ENCODE measurements at regions not wholly inside any gene's neighbourhood (a gene's known extent, or its start where the extent isn't known, plus 50 kb on each side); places are given as distances from the start of the nearest gene placed in this dataset.

- DNase-seq: no peak
- no peak overlapping the region for H3K27ac ChIP-seq
- no peak overlapping the region for H3K4me3 ChIP-seq
- intact Hi-C loops (cut with DNase I; ENCODE audit: low total_unique reads): no loop called here
- H3K36me3 ChIP-seq: no peaks in the 10 kb centered on the region
- TF ChIP-seq, protein P1, sequence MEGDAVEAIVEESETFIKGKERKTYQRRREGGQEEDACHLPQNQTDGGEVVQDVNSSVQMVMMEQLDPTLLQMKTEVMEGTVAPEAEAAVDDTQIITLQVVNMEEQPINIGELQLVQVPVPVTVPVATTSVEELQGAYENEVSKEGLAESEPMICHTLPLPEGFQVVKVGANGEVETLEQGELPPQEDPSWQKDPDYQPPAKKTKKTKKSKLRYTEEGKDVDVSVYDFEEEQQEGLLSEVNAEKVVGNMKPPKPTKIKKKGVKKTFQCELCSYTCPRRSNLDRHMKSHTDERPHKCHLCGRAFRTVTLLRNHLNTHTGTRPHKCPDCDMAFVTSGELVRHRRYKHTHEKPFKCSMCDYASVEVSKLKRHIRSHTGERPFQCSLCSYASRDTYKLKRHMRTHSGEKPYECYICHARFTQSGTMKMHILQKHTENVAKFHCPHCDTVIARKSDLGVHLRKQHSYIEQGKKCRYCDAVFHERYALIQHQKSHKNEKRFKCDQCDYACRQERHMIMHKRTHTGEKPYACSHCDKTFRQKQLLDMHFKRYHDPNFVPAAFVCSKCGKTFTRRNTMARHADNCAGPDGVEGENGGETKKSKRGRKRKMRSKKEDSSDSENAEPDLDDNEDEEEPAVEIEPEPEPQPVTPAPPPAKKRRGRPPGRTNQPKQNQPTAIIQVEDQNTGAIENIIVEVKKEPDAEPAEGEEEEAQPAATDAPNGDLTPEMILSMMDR (IDR thresholded peaks at IDR 0.05): no peak
- TF ChIP-seq POLR2A (IDR thresholded peaks at IDR 0.05): no peak
- no peaks in the 10 kb centered on the region for H3K9me3 ChIP-seq
- H3K27me3 ChIP-seq: no peaks in the 10 kb centered on the region
- no peaks in the 10 kb centered on the region for H3K4me1 ChIP-seq
These were observed 105.5 kb downstream of the MRPS30 start for GRCh38 chr5:44914221-44914620.

DNA sequence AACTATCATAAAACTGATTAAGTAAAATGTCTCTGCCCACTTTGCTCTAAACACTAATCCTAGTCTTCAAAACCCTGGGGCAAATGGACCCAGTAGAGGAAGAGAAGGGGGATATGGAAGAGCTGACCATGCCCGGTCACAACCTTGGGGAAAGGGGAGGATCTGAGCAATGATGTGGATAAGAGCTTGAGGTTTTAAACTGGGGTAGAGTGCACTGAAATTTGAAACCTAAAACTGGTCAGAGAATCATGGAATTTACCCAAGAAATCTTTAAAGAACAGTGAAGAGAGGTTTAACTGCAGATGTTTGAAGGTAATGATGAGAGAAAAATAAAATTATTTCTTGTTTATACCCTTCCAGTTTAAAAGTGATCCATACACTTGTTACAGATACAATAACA lies 110.8 kb downstream of the MRPS30 start:
- no peak overlapping the region for H3K4me3 ChIP-seq
- H3K9me3 ChIP-seq: no peaks in the 10 kb centered on the region
- no peaks in the 10 kb centered on the region for H3K36me3 ChIP-seq
- H3K27me3 ChIP-seq: no peaks in the 10 kb centered on the region
- DNase-seq: no peak
- no peak overlapping the region for H3K27ac ChIP-seq
- intact Hi-C loops (cut with DNase I; ENCODE audit: low total_unique reads): no loop called here
- H3K4me1 ChIP-seq: no peaks in the 10 kb centered on the region
- TF ChIP-seq, protein P1 (IDR thresholded peaks at IDR 0.05): no peak
- TF ChIP-seq POLR2A (IDR thresholded peaks at IDR 0.05): no peak

GRCh38 chr5:44927115-44927733 lies 118.5 kb downstream of the MRPS30 start:
- Histone ChIP-seq H3K4me1 (no peaks in the 10 kb centered on the region), H3K9me3 (no peaks in the 10 kb centered on the region), H3K36me3 (no peaks in the 10 kb centered on the region), H3K27ac (no peak overlapping the region), H3K4me3 (no peak overlapping the region), H3K27me3 (no peaks in the 10 kb centered on the region)
- TF ChIP-seq, protein P1 (IDR thresholded peaks at IDR 0.05): no peak
- no peak for TF ChIP-seq POLR2A (IDR thresholded peaks at IDR 0.05)
- DNase-seq: no peak
- intact Hi-C loops (cut with DNase I; ENCODE audit: low total_unique reads): no loop called here

DNA sequence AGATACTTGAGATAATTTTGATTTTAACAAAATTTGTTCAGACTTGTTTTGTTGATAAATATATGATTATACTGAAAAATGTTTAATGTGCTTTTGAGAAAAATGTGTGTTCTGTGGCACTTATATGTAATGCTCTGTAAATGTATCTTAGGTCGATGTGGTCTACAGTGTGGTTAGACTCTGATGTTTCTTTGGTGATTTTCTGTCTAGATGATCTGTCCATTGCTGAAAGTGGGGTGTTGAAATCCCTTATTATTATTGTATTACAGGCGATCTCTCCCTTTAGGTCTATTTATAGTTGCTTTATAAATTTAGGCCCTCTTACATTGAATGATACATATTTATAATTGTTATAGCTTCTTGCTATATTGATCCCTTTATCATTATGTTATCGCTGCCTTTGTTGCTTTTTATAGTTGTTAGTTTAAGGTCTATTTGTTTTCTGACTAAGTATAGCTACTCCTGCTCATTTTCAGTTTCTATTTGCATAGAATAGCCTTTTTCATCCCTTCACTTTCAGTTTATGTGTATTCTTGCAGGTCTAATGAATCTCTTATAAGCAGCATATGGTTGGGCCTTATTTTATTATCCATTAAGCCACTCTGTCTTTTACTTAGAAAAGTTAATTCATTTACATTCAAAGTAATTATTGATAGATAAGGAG lies 124.3 kb downstream of the MRPS30 start:
- no peak for TF ChIP-seq POLR2A (IDR thresholded peaks at IDR 0.05)
- TF ChIP-seq, protein P1 (IDR thresholded peaks at IDR 0.05): no peak
- Histone ChIP-seq H3K36me3 (no peaks in the 10 kb centered on the region), H3K4me3 (no peak overlapping the region), H3K9me3 (no peaks in the 10 kb centered on the region), H3K4me1 (no peaks in the 10 kb centered on the region), H3K27me3 (no peaks in the 10 kb centered on the region), H3K27ac (no peak overlapping the region)
- intact Hi-C loops (cut with DNase I; ENCODE audit: low total_unique reads): no loop called here
- DNase-seq: no peak

DNA sequence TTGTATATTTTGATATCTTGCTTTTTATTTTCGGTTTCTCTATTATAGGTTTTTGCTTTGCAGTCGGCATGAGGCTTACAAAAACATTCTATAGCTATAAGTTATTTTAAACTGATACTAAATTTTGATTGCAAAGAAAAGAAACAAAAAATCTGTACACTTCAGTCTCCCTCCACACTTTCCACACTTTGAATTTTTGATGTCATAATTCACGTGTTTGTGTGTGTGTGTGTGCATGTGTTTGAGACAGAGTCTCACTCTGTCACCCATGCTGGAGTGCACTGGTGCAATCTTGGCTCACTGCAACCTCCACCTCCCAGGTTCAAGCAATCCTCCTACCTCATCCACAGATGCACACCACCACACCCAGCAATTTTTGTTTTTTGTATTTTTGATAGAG lies 124.9 kb downstream of the MRPS30 start:
- H3K4me1 ChIP-seq: no peaks in the 10 kb centered on the region
- H3K4me3 ChIP-seq: no peak overlapping the region
- no peaks in the 10 kb centered on the region for H3K9me3 ChIP-seq
- H3K36me3 ChIP-seq: no peaks in the 10 kb centered on the region
- H3K27ac ChIP-seq: no peak overlapping the region
- DNase-seq: no peak
- no peaks in the 10 kb centered on the region for H3K27me3 ChIP-seq
- TF ChIP-seq, protein P1 (IDR thresholded peaks at IDR 0.05): no peak
- TF ChIP-seq POLR2A (IDR thresholded peaks at IDR 0.05): no peak
- intact Hi-C loops (cut with DNase I; ENCODE audit: low total_unique reads): no loop called here

Data from uterus (tissue), 3 donors.